ENCODE measurements at regions not wholly inside any gene's neighbourhood (a gene's known extent, or its start where the extent isn't known, plus 50 kb on each side); places are given as distances from the start of the nearest gene placed in this dataset.

- no peak for DNase-seq
Measured at GRCh38 chr13:33891196-33891742, 73.3 kb downstream of the RFC3 start.

GRCh38 chr13:33893559-33893958 is 75.6 kb downstream of the RFC3 start:
- DNase-seq: no peak

GRCh38 chr13:33904431-33904830 is 86.5 kb downstream of the RFC3 start:
- DNase-seq: no peak

- DNase-seq: no peak
Measured at GRCh38 chr13:33908116-33908515, 90.2 kb downstream of the RFC3 start.

- no peak for DNase-seq
Measured at GRCh38 chr13:33910255-33910654, 92.3 kb downstream of the RFC3 start.

GRCh38 chr13:33911521-33911920 is 93.6 kb downstream of the RFC3 start:
- DNase-seq: no peak

GRCh38 chr13:33913829-33914228 is 95.9 kb downstream of the RFC3 start:
- no peak for DNase-seq

- no peak for DNase-seq
Measured at GRCh38 chr13:33917190-33917589, 99.2 kb downstream of the RFC3 start.

GRCh38 chr13:33918199-33918932 is 100.4 kb downstream of the RFC3 start:
- DNase-seq: no peak

- DNase-seq: no peak
Measured at GRCh38 chr13:33919120-33919519, 101.2 kb downstream of the RFC3 start.

GRCh38 chr13:33925563-33925962 is 107.6 kb downstream of the RFC3 start:
- no peak for DNase-seq

- DNase-seq: no peak
Measured at GRCh38 chr13:33927315-33927714, 109.4 kb downstream of the RFC3 start.

GRCh38 chr13:33931397-33932311 is 113.7 kb downstream of the RFC3 start:
- DNase-seq: no peak

- no peak for DNase-seq
Measured at GRCh38 chr13:33932769-33933406, 114.9 kb downstream of the RFC3 start.

- no peak for DNase-seq
Measured at GRCh38 chr13:33933810-33934209, 115.9 kb downstream of the RFC3 start.

- DNase-seq: no peak
Measured at GRCh38 chr13:33934343-33934742, 116.4 kb downstream of the RFC3 start.

GRCh38 chr13:33934951-33935371 is 117.0 kb downstream of the RFC3 start:
- no peak for DNase-seq

GRCh38 chr13:33935969-33936368 is 118.0 kb downstream of the RFC3 start:
- no peak for DNase-seq

- no peak for DNase-seq
Measured at GRCh38 chr13:33937373-33938098, 119.6 kb downstream of the RFC3 start.

GRCh38 chr13:33940256-33940655 is 122.3 kb downstream of the RFC3 start:
- no peak for DNase-seq

- DNase-seq: no peak
Measured at GRCh38 chr13:33940898-33941297, 122.9 kb downstream of the RFC3 start.

GRCh38 chr13:33945477-33945876 is 127.5 kb downstream of the RFC3 start:
- DNase-seq: no peak

GRCh38 chr13:33953203-33953602 is 135.3 kb downstream of the RFC3 start:
- no peak for DNase-seq

All from NCI-H1105 (cell line).